ENCODE measurements at regions not wholly inside any gene's neighbourhood (a gene's known extent, or its start where the extent isn't known, plus 50 kb on each side); places are given as distances from the start of the nearest gene placed in this dataset.

DNA sequence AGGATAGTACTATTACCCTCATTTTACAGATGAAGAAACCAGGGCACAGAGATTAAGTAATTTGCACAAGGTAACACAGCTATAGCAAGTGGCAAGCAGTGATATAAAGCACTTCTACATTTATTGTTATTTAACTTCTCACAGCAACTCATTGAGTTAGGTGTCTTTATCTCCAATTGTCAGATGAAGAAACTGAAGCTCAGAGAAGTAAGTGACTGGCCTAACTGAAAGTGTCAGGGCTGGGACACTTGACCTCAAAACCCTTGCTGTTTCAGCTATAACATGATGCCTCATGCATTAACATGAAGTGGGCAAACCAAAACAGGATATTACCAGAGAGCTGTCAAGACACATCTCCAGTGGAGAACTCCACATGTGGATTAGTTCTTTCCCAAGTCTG lies 65.8 kb upstream of the LEKR1 start:
- H2AFZ ChIP-seq (ENCODE audit: low read length) = no peak overlapping the region
- H3K79me2 ChIP-seq (ENCODE audit: insufficient read depth, low read length) = no peaks in the 10 kb centered on the region
- no peaks in the 10 kb centered on the region; the same call in 1 of the 2 replicates for H3K9me3 ChIP-seq (ENCODE audit: low read length)
- no peak overlapping the region for H3K9ac ChIP-seq (ENCODE audit: low read length)
- no peaks in the 10 kb centered on the region for H3K9me2 ChIP-seq (ENCODE audit: low read depth, low read length)
- H3K27ac ChIP-seq (ENCODE audit: low read depth, low read length, poor library complexity, severe bottlenecking) = peak overlapping the region; percentile 13
- H3K4me1 ChIP-seq (ENCODE audit: insufficient read depth, low read length, severe bottlenecking) = peaks cover 25% of the 10 kb centered on the region
- TF ChIP-seq, protein P1, sequence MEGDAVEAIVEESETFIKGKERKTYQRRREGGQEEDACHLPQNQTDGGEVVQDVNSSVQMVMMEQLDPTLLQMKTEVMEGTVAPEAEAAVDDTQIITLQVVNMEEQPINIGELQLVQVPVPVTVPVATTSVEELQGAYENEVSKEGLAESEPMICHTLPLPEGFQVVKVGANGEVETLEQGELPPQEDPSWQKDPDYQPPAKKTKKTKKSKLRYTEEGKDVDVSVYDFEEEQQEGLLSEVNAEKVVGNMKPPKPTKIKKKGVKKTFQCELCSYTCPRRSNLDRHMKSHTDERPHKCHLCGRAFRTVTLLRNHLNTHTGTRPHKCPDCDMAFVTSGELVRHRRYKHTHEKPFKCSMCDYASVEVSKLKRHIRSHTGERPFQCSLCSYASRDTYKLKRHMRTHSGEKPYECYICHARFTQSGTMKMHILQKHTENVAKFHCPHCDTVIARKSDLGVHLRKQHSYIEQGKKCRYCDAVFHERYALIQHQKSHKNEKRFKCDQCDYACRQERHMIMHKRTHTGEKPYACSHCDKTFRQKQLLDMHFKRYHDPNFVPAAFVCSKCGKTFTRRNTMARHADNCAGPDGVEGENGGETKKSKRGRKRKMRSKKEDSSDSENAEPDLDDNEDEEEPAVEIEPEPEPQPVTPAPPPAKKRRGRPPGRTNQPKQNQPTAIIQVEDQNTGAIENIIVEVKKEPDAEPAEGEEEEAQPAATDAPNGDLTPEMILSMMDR (IDR thresholded peaks at IDR 0.05; ENCODE audit: low read length) = no peak
- no peak for TF ChIP-seq EZH2 (IDR thresholded peaks at IDR 0.05; ENCODE audit: borderline replicate concordance, low read length)
- H3K36me3 ChIP-seq (ENCODE audit: insufficient read depth, low read length) = no peaks in the 10 kb centered on the region
- H3K4me3 ChIP-seq (ENCODE audit: low read depth, low read length, poor library complexity, severe bottlenecking) = no peak overlapping the region
- H4K20me1 ChIP-seq (ENCODE audit: insufficient read depth, low read length) = no peaks in the 10 kb centered on the region
- no peaks in the 10 kb centered on the region; the same call in 1 of the 2 replicates for H3F3A ChIP-seq (ENCODE audit: insufficient read depth, low read length)
- H3K4me2 ChIP-seq (ENCODE audit: low read length) = no peak overlapping the region
- no peaks in the 10 kb centered on the region for H3K27me3 ChIP-seq (ENCODE audit: insufficient read depth, low read length)

DNA sequence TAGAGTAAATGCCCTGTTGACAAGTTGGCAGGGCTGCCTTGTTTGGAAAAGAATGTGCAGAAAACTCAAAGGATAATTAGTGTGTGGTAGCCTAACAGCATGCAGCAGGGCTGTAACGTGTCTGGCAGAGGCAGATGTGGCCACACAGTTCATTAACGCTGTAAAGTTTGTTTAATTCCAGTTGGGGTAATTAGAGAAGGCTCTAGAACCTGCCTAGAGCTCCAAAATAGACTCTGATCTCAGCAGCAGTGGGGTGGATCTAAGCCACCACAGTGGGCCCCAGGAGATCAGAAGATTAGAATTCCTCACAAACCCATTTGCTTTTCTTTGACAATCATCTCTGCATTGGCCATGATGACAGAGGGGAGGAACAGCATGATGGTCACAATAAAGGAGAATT lies 65.1 kb upstream of the LEKR1 start:
- Histone ChIP-seq H3K4me2 (ENCODE audit: low read length) (no peak overlapping the region), H4K20me1 (ENCODE audit: insufficient read depth, low read length) (no peaks in the 10 kb centered on the region), H3K9ac (ENCODE audit: low read length) (no peak overlapping the region), H3K4me3 (ENCODE audit: low read depth, low read length, poor library complexity, severe bottlenecking) (no peak overlapping the region), H3K4me1 (ENCODE audit: insufficient read depth, low read length, severe bottlenecking) (peaks cover 25% of the 10 kb centered on the region), H3K79me2 (ENCODE audit: insufficient read depth, low read length) (no peaks in the 10 kb centered on the region), H2AFZ (ENCODE audit: low read length) (no peak overlapping the region), H3K9me2 (ENCODE audit: low read depth, low read length) (no peaks in the 10 kb centered on the region), H3K9me3 (ENCODE audit: low read length) (no peaks in the 10 kb centered on the region; the same call in 1 of the 2 replicates), H3K36me3 (ENCODE audit: insufficient read depth, low read length) (no peaks in the 10 kb centered on the region), H3F3A (ENCODE audit: insufficient read depth, low read length) (no peaks in the 10 kb centered on the region; the same call in 1 of the 2 replicates), H3K27ac (ENCODE audit: low read depth, low read length, poor library complexity, severe bottlenecking) (peak overlapping the region; percentile 13), H3K27me3 (ENCODE audit: insufficient read depth, low read length) (no peaks in the 10 kb centered on the region)
- TF ChIP-seq, protein P1 (IDR thresholded peaks at IDR 0.05; ENCODE audit: low read length) = no peak
- no peak for TF ChIP-seq EZH2 (IDR thresholded peaks at IDR 0.05; ENCODE audit: borderline replicate concordance, low read length)

DNA sequence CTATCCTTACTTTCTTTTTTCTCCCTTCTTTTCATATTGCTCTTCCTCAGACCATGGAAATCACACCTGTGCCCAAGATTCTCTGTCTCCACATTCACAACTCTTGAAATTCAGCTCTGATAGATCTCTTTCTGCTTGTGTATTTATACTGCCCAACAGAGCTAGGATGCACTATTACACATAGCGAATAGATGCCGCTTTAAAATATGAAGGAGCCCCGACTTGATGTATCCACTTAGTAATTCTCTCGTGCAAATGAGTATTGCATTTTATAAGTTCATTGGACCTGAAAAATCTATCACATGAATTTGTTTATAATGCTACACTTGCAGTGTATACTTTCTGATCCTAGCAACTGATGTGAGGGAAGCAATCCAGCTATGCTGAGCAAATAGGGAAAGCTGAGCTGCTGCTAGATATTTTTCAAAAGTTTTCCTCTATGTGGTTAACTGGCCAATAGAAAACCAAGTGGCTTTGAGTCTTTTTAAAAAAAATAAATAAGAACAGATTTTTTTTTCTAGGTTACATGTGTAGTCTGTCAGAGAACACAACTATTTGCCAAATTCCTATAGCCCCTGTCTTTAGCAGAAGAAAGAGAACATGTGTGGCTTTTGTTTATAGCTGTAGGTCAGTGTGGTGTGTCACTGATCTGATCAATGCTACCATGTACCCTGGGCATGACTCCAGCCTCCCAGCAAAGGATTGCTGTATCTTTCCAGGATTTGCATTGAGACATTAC lies 64.3 kb upstream of the LEKR1 start:
- Histone ChIP-seq H3K4me2 (ENCODE audit: low read length) (no peak overlapping the region), H4K20me1 (ENCODE audit: insufficient read depth, low read length) (no peaks in the 10 kb centered on the region)

More for the DNA sequence above, 64.3 kb upstream of the LEKR1 start:
- H3K36me3 ChIP-seq (ENCODE audit: insufficient read depth, low read length) = no peaks in the 10 kb centered on the region
- H3K4me3 ChIP-seq (ENCODE audit: low read depth, low read length, poor library complexity, severe bottlenecking) = no peak overlapping the region
- no peaks in the 10 kb centered on the region; the same call in 1 of the 2 replicates for H3F3A ChIP-seq (ENCODE audit: insufficient read depth, low read length)
- H2AFZ ChIP-seq (ENCODE audit: low read length) = no peak overlapping the region
- H3K27me3 ChIP-seq (ENCODE audit: insufficient read depth, low read length) = no peaks in the 10 kb centered on the region
- no peaks in the 10 kb centered on the region for H3K9me2 ChIP-seq (ENCODE audit: low read depth, low read length)
- H3K9ac ChIP-seq (ENCODE audit: low read length) = no peak overlapping the region
- H3K9me3 ChIP-seq (ENCODE audit: low read length) = no peaks in the 10 kb centered on the region; the same call in 1 of the 2 replicates
- no peak overlapping the region for H3K27ac ChIP-seq (ENCODE audit: low read depth, low read length, poor library complexity, severe bottlenecking)
- H3K79me2 ChIP-seq (ENCODE audit: insufficient read depth, low read length) = no peaks in the 10 kb centered on the region
- H3K4me1 ChIP-seq (ENCODE audit: insufficient read depth, low read length, severe bottlenecking) = peaks cover 25% of the 10 kb centered on the region
- TF ChIP-seq EZH2 (IDR thresholded peaks at IDR 0.05; ENCODE audit: borderline replicate concordance, low read length) = no peak
- TF ChIP-seq, protein P1 (IDR thresholded peaks at IDR 0.05; ENCODE audit: low read length) = peak; percentile 35; the same call in 1 of the 2 replicates

All from OCI-LY1 (cell line).